ENCODE measurements at regions not wholly inside any gene's neighbourhood (a gene's known extent, or its start where the extent isn't known, plus 50 kb on each side); places are given as distances from the start of the nearest gene placed in this dataset.
A peak's percentile ranks its signal among the peaks of the same experiment; 100 is the strongest.
"Not testable (repeated sequence)": the region's sequence is repeated elsewhere in the genome, so short reads cannot be mapped to it uniquely, and the experiment has no call there.

DNA sequence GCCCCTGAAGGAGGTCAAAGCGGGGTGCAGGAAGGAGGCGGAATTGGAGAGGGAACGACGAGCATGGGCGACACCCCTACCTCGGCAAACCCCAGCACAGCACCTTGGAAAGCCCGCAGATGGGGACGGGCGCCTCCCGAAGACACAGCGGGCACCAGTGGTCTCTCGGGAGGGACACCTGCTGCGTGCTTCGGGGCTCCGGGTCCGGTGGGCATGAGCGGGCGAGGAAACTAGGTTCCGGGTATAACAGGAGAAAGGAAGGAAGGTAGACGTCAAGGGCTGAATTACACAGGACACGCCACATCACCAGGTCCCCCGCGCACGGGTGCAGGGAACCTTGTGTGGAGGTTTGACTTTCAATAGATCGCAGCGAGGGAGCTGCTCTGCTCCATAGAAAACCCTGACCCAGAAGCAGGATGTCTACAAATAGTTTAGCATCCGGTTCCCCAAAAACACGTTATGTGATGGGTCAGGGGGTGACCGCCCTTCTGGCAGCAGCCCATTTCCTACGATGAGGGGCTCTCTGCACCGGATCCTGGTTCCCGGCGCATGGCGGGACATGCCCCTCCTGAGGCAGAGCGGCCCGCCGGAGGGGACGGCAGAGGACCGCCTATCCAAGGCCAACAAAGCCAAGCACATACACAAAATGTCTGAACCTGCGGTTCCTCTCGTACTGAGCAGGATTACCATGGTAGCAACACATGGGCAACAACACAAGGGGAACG, 196.9 kb downstream of the ALG10 start:
- DNase-seq (peak in 1 of 3 donors; percentile 60), ATAC-seq (no peak)
- H3K36me3 ChIP-seq = no peaks in the 10 kb centered on the region
- no peak overlapping the region for H3K27ac ChIP-seq
- H3K4me3 ChIP-seq = peak overlapping the region; percentile 36 to 63 (median 52)
- H3K9me3 ChIP-seq = no peaks in the 10 kb centered on the region
- no peaks in the 10 kb centered on the region for H3K27me3 ChIP-seq
- 61% methylated on average over 14 of the region's 42 CpGs for WGBS (ENCODE audit: insufficient coverage, low coverage, low lambda C conversion rate, missing lambda C conversion rate)
- intact Hi-C loops (cut with DNase I) = loop anchor here in 1 of 2 donors (5.0 kb wide), 1 partner anchor 97 kb away; no protein-coding TSS in a partner anchor
- peaks cover 0 to 3% (median 0%) of the 10 kb centered on the region in 4 donors for H3K4me1 ChIP-seq
- TF ChIP-seq, protein P1, sequence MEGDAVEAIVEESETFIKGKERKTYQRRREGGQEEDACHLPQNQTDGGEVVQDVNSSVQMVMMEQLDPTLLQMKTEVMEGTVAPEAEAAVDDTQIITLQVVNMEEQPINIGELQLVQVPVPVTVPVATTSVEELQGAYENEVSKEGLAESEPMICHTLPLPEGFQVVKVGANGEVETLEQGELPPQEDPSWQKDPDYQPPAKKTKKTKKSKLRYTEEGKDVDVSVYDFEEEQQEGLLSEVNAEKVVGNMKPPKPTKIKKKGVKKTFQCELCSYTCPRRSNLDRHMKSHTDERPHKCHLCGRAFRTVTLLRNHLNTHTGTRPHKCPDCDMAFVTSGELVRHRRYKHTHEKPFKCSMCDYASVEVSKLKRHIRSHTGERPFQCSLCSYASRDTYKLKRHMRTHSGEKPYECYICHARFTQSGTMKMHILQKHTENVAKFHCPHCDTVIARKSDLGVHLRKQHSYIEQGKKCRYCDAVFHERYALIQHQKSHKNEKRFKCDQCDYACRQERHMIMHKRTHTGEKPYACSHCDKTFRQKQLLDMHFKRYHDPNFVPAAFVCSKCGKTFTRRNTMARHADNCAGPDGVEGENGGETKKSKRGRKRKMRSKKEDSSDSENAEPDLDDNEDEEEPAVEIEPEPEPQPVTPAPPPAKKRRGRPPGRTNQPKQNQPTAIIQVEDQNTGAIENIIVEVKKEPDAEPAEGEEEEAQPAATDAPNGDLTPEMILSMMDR (IDR thresholded peaks at IDR 0.05) = no peak
- no peak for TF ChIP-seq POLR2A (IDR thresholded peaks at IDR 0.05)

DNA sequence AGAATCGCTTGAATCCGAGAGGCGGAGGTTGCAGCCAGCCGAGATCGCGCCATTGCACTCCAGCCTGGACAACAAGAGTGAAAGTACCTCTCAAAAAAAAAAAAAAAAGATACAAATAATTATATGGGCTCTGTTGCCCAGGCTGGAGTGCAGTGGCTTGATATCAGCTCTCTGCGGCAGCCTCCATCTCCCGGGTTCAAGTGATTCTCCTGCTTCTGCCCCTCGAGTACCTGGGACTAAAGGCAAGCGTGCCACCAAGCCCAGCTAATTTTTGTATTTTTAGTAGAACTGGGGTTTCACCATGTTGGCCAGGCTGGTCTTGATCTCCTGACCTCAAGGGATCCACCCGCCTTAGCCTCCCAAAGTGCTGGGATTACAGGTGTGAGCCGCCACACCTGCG, 197.8 kb downstream of the ALG10 start:
- ATAC-seq; H3K27ac ChIP-seq; H3K27me3 ChIP-seq; H3K4me1 ChIP-seq; DNase-seq; H3K36me3 ChIP-seq; H3K9me3 ChIP-seq; H3K4me3 ChIP-seq; intact Hi-C loops (cut with DNase I): not testable (repeated sequence)
- WGBS (ENCODE audit: insufficient coverage, low coverage, low lambda C conversion rate, missing lambda C conversion rate) = 95% methylated on average over 13 of the region's 13 CpGs

DNA sequence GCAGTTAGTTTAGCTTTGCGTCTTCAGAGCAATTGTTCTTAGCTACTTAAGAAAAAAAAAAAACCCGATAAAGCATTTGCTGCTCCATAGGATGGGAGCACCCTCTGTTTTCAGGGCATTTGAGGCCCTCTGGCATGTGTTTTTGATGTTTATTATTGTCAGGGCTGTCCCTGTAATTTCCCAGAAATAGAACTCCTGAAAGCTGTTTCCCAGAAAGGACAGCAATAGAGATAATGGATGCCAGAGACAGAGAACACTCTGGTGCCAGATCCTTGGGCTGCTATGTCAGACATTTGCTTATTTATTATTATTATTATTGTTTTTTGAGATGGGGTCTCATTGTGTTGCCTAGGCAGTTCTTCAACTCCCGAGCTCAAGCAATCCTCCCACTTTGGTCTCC, 201.3 kb downstream of the ALG10 start:
- TF ChIP-seq, protein P1 (IDR thresholded peaks at IDR 0.05) = no peak
- no peak for TF ChIP-seq POLR2A (IDR thresholded peaks at IDR 0.05)
- 56% methylated on average over 3 of the region's 3 CpGs for WGBS (ENCODE audit: insufficient coverage, low coverage, low lambda C conversion rate, missing lambda C conversion rate)
- no peaks in the 10 kb centered on the region for H3K4me1 ChIP-seq
- no peaks in the 10 kb centered on the region for H3K9me3 ChIP-seq
- ATAC-seq (no peak), DNase-seq (no peak)
- H3K27ac ChIP-seq = no peak overlapping the region
- intact Hi-C loops (cut with DNase I) = no loop called here
- no peaks in the 10 kb centered on the region for H3K27me3 ChIP-seq
- no peak overlapping the region for H3K4me3 ChIP-seq
- H3K36me3 ChIP-seq = no peaks in the 10 kb centered on the region

DNA sequence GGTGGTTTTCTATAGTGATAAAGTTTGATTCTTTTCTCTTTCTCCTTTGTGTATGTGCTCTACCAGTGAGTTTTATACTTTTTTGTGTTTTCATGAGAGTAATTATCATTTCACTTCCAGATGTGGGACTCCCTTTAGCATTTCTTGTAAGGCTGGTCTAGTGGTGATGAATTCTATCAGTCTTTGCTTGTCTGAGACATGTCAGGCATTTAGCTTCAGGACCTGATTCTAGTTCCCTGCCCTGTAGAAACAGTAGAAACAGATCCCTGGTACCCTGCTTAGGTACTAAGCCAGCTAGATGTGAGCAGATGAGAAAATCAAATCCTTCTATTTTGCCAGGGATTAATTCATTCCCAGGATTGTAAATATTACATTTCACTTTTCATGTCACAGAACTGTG, 203.7 kb downstream of the ALG10 start:
- DNase-seq; ATAC-seq; H3K27me3 ChIP-seq; H3K4me1 ChIP-seq; H3K36me3 ChIP-seq; H3K9me3 ChIP-seq; H3K4me3 ChIP-seq; H3K27ac ChIP-seq; intact Hi-C loops (cut with DNase I): not testable (repeated sequence)

DNA sequence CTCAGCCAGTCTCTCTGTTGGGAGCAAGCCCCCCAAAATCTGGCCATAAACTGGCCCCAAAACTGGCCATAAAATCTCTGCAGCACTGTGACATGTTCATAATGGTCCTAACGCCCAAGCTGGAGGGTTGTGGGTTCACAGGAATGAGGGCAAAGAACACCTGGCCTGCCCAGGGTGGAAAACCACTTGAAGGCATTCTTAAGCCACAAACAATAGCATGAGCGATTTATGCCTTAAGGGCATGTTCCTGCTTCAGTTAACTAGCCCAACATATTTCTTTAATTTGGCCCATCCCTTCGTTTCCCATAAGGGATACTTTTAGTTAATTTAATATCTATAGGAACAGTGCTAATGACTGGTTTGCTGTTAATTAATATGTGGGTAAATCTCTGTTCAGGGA, 205.8 kb downstream of the ALG10 start:
- H3K27me3 ChIP-seq; intact Hi-C loops (cut with DNase I); H3K9me3 ChIP-seq; H3K4me3 ChIP-seq; ATAC-seq; DNase-seq; H3K36me3 ChIP-seq; H3K4me1 ChIP-seq; H3K27ac ChIP-seq: not testable (repeated sequence)
- 28% methylated on average over 3 of the region's 3 CpGs for WGBS (ENCODE audit: insufficient coverage, low coverage, low lambda C conversion rate, missing lambda C conversion rate)

DNA sequence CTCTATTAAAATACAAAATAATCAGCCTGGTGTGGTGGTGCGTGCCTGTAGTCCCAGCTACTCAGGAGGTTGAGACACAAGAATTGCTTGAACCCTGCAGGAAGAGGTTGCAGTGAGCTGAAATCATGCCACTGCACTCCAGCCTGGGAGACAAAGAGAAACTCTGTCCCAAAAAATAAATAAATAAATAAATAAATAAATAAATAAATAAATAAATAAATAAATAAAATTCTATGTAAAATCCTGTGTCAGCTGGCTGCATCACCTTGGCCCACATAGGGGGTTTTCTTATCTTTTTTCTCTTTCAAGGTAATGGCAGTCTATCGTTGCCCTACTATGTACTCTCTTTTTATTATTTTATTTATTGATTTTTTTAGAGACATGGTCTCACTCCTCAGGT, 206.7 kb downstream of the ALG10 start:
- DNase-seq; H3K36me3 ChIP-seq; H3K4me3 ChIP-seq; ATAC-seq; intact Hi-C loops (cut with DNase I); H3K9me3 ChIP-seq; H3K27me3 ChIP-seq; H3K4me1 ChIP-seq; H3K27ac ChIP-seq: not testable (repeated sequence)
- 56% methylated on average over 2 of the region's 2 CpGs for WGBS (ENCODE audit: insufficient coverage, low coverage, low lambda C conversion rate, missing lambda C conversion rate)
